D721Med (cell line): ENCODE measurements at regions not wholly inside any gene's neighbourhood (a gene's known extent, or its start where the extent isn't known, plus 50 kb on each side); places are given as distances from the start of the nearest gene placed in this dataset.

Experiments used
- DNase-seq: peaks from one replicate; pipeline ENCODE4 v3.0.0; 2011; ENCODE audit warnings: low spot score; ENCODE audit not compliant: insufficient read length
- FAIRE-seq: peaks from 2 replicates; lab custom pipeline; 2011; peaks lifted over from hg19 to GRCh38; lab: Jason Lieb, UNC
- TF ChIP-seq, protein P1 (sequence below): IDR thresholded peaks from 2 replicates; pipeline ENCODE4 v1.5.1; 2012; ENCODE audit warnings: mild to moderate bottlenecking, control low read depth; ENCODE audit not compliant: insufficient read depth; ENCODE audit errors: missing control alignments

DNA sequence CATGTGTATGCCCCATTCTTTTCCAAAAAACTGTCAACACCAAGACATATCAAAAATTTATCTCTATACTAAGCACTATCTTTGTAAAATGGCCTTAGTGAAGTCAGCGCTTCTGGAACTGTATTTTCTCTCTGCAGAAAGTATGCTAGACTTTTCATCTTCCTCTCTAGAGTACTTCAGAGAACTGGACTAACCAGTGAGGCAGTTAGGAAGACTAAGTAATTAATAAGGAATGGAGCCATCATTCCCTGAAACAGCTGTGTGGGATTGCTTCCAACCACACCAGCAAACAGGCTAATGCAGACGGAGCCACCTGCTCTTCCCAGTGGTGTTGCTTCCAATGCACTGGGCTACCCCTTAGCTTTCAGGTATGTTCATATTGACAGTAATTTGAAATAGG, 169.1 kb upstream of the FUT9 start:
- FAIRE-seq, result no peak
- DNase-seq, result no peak
- TF ChIP-seq, protein P1, sequence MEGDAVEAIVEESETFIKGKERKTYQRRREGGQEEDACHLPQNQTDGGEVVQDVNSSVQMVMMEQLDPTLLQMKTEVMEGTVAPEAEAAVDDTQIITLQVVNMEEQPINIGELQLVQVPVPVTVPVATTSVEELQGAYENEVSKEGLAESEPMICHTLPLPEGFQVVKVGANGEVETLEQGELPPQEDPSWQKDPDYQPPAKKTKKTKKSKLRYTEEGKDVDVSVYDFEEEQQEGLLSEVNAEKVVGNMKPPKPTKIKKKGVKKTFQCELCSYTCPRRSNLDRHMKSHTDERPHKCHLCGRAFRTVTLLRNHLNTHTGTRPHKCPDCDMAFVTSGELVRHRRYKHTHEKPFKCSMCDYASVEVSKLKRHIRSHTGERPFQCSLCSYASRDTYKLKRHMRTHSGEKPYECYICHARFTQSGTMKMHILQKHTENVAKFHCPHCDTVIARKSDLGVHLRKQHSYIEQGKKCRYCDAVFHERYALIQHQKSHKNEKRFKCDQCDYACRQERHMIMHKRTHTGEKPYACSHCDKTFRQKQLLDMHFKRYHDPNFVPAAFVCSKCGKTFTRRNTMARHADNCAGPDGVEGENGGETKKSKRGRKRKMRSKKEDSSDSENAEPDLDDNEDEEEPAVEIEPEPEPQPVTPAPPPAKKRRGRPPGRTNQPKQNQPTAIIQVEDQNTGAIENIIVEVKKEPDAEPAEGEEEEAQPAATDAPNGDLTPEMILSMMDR, result no peak

DNA sequence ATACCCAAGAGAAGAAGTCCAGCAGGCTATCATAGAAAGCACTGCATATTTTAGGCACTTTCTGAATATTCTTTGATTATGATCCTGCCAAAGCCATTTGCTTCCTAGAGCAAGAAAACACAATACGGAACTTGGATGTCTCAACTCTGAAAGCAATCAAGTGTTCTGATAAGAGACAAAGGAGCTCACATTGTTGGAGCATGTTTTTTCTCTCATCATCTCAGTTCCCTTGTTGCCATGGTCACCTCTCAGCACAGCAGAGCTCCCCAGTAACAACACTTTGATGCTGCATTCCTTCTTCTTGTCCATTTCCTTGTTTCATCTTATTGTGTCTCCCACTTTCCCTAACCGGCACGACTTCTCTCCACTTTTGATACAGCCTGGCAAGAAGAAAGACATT, 168.7 kb upstream of the FUT9 start:
- DNase-seq (no peak), FAIRE-seq (no peak)
- TF ChIP-seq, protein P1, result no peak

GRCh38 chr6:95848717-95849116, 167.1 kb upstream of the FUT9 start:
- FAIRE-seq (no peak), DNase-seq (no peak)
- TF ChIP-seq, protein P1, result no peak

DNA sequence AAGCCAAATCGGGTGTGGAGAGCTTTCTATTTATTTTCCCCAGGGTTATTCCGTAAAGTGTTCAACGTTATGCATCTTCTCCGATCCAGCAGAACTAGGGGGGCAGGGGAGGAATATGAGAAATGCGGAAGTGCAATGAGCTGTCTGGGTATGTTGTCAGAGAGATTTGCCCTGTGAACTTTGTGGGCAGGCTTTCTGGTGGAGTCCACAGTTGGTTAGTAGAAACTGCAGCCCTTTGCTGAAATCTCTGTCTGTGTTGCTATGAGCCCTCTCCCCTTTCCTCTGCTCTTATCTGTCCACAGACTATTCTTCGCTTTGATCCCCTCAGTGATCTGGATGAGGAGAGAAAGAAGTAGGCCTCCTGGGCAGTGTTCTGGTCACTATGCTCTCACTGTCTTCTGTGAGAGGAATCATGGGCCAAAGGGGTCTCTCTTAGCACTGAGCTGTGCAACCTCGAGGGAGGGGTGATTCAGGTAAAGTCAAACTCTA, 158.9 kb upstream of the FUT9 start:
- FAIRE-seq, result no peak

DNA sequence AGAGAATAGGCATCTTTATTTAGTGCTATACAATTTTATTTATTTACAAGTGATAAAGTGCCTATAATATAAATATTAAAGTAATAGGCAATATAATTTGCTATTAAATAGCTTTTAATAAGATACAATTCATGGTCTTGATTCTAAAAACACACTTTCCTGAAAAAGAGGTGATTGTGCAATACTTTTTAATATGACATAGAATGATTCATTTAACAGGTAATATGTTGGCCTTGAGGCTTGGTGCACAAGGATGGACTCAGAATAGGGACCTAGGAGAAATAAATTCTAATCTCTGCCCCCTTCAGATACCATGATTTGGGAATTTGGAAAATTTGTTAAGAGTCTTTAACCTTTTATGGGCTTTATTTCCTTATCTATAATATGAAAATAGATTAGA, 149.9 kb upstream of the FUT9 start:
- DNase-seq (no peak), FAIRE-seq (no peak)
- TF ChIP-seq, protein P1, result no peak

More for the DNA sequence above, 158.9 kb upstream of the FUT9 start:
- DNase-seq, result no peak
- TF ChIP-seq, protein P1, result no peak

- DNase-seq, result no peak
- FAIRE-seq, result peak; percentile 82
- TF ChIP-seq, protein P1, result peak; percentile 67
Measured at GRCh38 chr6:95866732-95867131, 149.0 kb upstream of the FUT9 start.

- TF ChIP-seq, protein P1, result no peak
- DNase-seq, result no peak
- no peak for FAIRE-seq
Measured at GRCh38 chr6:95867205-95867604, 148.6 kb upstream of the FUT9 start.
